Body of pancreas (tissue), 4 donors: ENCODE measurements at regions not wholly inside any gene's neighbourhood (a gene's known extent, or its start where the extent isn't known, plus 50 kb on each side); places are given as distances from the start of the nearest gene placed in this dataset.

ENCODE experiments used
- ATAC-seq: fragments of 150-250 bp; one replicate; pipeline ENCODE4 v1.9.1; 2016
- DNase-seq, 4 donors: peaks; one replicate each; pipeline ENCODE4 v3.0.0-alpha.2; 2019
- H3K27ac ChIP-seq, 4 donors: fragments of 200-600 bp; sonication (generic); 1 replicate in 3 of 4; 2 replicates in 1 of 4; pipeline versions ENCODE4 v1.5.1 to v1.6.1; 2016 to 2019; ENCODE audit warnings: mild to moderate bottlenecking in 1 of 4, mixed read lengths in 1 of 4, moderate library complexity in 1 of 4
- H3K27me3 ChIP-seq, 2 donors: fragments of 200-600 bp; sonication (generic); one replicate each; pipeline ENCODE4 v1.6.0; 2016; ENCODE audit warnings: mild to moderate bottlenecking in 1 of 2
- H3K36me3 ChIP-seq, 2 donors: fragments of 200-600 bp; sonication (generic); replicated peaks in 1 of 2; 2 replicates each; pipeline ENCODE4 v1.5.1; 2016; ENCODE audit warnings: low read depth in 2 of 2; ENCODE audit not compliant: insufficient read depth in 1 of 2
- H3K4me1 ChIP-seq: fragments of 200-600 bp; sonication (generic); one replicate; pipeline ENCODE4 v1.6.0; 2016
- H3K4me3 ChIP-seq, 2 donors: fragments of 200-600 bp; sonication (generic); 1 replicate in 1 of 2; 2 replicates in 1 of 2; pipeline ENCODE4 v1.5.1; 2016 to 2019
- H3K9me3 ChIP-seq, 3 donors: fragments of 200-600 bp; sonication (generic); 1 replicate in 2 of 3; 2 replicates in 1 of 3; pipeline ENCODE4 v1.5.1; 2016
- POLR2A ChIP-seq, 3 donors: fragments of 450-650 bp; IDR thresholded peaks; one replicate each; pipeline ENCODE4 v1.6.1; 2016; ENCODE audit warnings: antibody characterized with exemption in 3 of 3, mild to moderate bottlenecking in 2 of 3
- WGBS, 2 donors: methylation state at CpG; one replicate each; pipeline ENCODE4 v1.1.5; 2017; 5-methylcytosine and 5-hydroxymethylcytosine counted together
- intact Hi-C: fragments of 100-400 bp; cut with DNase I; formaldehyde crosslinking; loops from one replicate; pipeline ENCODE4 v1.15.1; 2023
- TF ChIP-seq, protein P1 (sequence below), 7 experiments: fragments of 450-650 bp in 4 of 7; fragments of 200-600 bp in 3 of 7; sonication (generic) in 3 of 7; IDR thresholded peaks; one replicate each; pipeline ENCODE4 v1.5.1; 2016 to 2019; ENCODE audit warnings: antibody characterized with exemption in 7 of 7

- no peak for DNase-seq
- intact Hi-C loops = no loop called here
- H3K9me3 ChIP-seq = no peaks in the 10 kb centered on the region
- H3K27ac ChIP-seq = no peak overlapping the region
- no peaks in the 10 kb centered on the region for H3K36me3 ChIP-seq
- H3K4me1 ChIP-seq = no peaks in the 10 kb centered on the region
- no peak overlapping the region for H3K4me3 ChIP-seq
- no peak for ATAC-seq
- WGBS, 2 donors = 55 to 62% methylated on average over 2 of the region's 2 CpGs
- H3K27me3 ChIP-seq = no peaks in the 10 kb centered on the region
- TF ChIP-seq POLR2A (IDR thresholded peaks at IDR 0.05) = no peak
- TF ChIP-seq, protein P1, sequence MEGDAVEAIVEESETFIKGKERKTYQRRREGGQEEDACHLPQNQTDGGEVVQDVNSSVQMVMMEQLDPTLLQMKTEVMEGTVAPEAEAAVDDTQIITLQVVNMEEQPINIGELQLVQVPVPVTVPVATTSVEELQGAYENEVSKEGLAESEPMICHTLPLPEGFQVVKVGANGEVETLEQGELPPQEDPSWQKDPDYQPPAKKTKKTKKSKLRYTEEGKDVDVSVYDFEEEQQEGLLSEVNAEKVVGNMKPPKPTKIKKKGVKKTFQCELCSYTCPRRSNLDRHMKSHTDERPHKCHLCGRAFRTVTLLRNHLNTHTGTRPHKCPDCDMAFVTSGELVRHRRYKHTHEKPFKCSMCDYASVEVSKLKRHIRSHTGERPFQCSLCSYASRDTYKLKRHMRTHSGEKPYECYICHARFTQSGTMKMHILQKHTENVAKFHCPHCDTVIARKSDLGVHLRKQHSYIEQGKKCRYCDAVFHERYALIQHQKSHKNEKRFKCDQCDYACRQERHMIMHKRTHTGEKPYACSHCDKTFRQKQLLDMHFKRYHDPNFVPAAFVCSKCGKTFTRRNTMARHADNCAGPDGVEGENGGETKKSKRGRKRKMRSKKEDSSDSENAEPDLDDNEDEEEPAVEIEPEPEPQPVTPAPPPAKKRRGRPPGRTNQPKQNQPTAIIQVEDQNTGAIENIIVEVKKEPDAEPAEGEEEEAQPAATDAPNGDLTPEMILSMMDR (IDR thresholded peaks at IDR 0.05) = no peak
These were observed 606.0 kb downstream of the ARL4A start for GRCh38 chr7:13293264-13294002.

- ATAC-seq (no peak), DNase-seq (no peak)
- intact Hi-C loops = no loop called here
- TF ChIP-seq POLR2A (IDR thresholded peaks at IDR 0.05) = no peak
- TF ChIP-seq, protein P1 (IDR thresholded peaks at IDR 0.05) = no peak
- Histone ChIP-seq H3K36me3 (no peaks in the 10 kb centered on the region), H3K4me3 (no peak overlapping the region), H3K27me3 (no peaks in the 10 kb centered on the region), H3K4me1 (no peaks in the 10 kb centered on the region), H3K27ac (no peak overlapping the region), H3K9me3 (no peaks in the 10 kb centered on the region)
These were observed 619.6 kb downstream of the ARL4A start for GRCh38 chr7:13307040-13307439.

GRCh38 chr7:13308423-13308822 lies 621.0 kb downstream of the ARL4A start:
- Histone ChIP-seq H3K27me3 (no peaks in the 10 kb centered on the region), H3K4me1 (no peaks in the 10 kb centered on the region), H3K4me3 (no peak overlapping the region), H3K27ac (no peak overlapping the region), H3K9me3 (no peaks in the 10 kb centered on the region), H3K36me3 (no peaks in the 10 kb centered on the region)
- DNase-seq (no peak), ATAC-seq (no peak)
- intact Hi-C loops = no loop called here
- TF ChIP-seq POLR2A (IDR thresholded peaks at IDR 0.05) = no peak
- TF ChIP-seq, protein P1 (IDR thresholded peaks at IDR 0.05) = no peak

DNA sequence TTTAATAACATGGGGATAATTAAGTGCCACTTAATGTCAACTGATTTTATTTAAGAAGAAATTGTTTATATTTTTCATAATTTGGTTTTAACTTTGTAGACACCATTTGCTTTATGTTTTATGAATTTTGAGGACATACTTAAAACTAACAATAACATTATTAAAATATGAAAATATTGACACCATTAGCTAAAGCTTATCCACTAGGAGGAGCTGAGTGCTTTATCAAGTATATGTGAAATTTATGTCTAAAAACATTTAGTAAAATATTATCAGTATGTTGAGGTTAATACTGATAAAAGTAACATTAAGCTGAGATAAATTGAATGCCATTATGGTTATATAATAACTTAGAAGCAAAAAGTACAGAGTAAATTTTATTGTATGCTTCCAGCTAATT lies 622.1 kb downstream of the ARL4A start:
- Histone ChIP-seq H3K27ac (no peak overlapping the region), H3K4me1 (no peaks in the 10 kb centered on the region), H3K4me3 (no peak overlapping the region), H3K36me3 (no peaks in the 10 kb centered on the region), H3K27me3 (no peaks in the 10 kb centered on the region), H3K9me3 (no peaks in the 10 kb centered on the region)
- ATAC-seq (no peak), DNase-seq (no peak)
- TF ChIP-seq, protein P1 (IDR thresholded peaks at IDR 0.05) = peak in 1 of 7 experiments; percentile 5
- TF ChIP-seq POLR2A (IDR thresholded peaks at IDR 0.05) = no peak
- intact Hi-C loops = no loop called here

DNA sequence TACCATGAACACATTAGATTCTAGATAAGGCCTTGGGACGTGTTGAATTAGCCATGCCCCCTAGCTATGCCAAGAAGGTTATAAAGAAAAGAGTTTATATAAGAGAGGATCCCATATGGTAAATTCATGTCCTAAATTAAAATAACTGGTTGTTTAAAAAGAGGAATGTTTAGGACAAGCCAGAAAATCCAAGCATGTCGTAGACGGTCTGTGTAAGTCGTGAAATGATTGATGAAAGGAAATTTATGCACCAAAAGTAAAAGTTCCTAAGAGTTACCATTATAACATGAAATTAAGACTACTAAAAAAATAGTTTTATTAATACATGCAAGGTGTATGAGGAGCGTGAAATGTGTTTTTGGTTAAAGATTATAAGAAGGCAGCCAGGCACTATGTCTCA lies 624.9 kb downstream of the ARL4A start:
- Histone ChIP-seq H3K4me3 (no peak overlapping the region), H3K9me3 (no peaks in the 10 kb centered on the region), H3K36me3 (no peaks in the 10 kb centered on the region), H3K27me3 (no peaks in the 10 kb centered on the region), H3K27ac (no peak overlapping the region), H3K4me1 (no peaks in the 10 kb centered on the region)
- no peak for TF ChIP-seq POLR2A (IDR thresholded peaks at IDR 0.05)
- TF ChIP-seq, protein P1 (IDR thresholded peaks at IDR 0.05) = no peak
- intact Hi-C loops = no loop called here
- no peak for ATAC-seq
- 81 to 83% methylated on average over 5 of the region's 5 CpGs for WGBS, 2 donors
- DNase-seq = no peak
